ENCODE measurements at regions not wholly inside any gene's neighbourhood (a gene's known extent, or its start where the extent isn't known, plus 50 kb on each side); places are given as distances from the start of the nearest gene placed in this dataset.

DNA sequence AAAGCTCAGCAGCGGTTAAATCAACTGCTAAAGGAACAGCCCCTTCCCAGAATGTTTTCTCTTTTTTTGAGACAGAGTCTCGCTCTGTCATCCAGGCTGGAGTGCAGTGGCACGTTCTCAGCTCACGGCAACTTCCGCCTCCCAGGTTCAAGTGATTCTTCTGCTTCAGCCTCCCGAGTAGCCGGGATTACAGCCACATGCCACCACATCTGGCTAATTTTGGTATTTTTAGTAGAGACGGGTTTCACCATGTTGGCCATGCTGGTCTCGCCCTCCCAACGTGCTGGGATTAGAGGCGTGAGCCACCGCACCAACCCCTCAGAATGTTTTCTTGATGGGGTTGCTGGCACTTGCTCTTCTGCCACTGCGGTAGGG is 59.8 kb upstream of the IL6 start:
- no peak for ATAC-seq
- no peaks in the 10 kb centered on the region for H3K9me3 Mint-ChIP-seq
- WGBS (ENCODE audit: insufficient coverage), result 96% methylated on average over 13 of the region's 13 CpGs
- H3K27me3 Mint-ChIP-seq (ENCODE audit: low read depth in 2 of 2), result no peaks in the 10 kb centered on the region
- Histone ChIP-seq H3K27ac (ENCODE audit: low read length) (no peak overlapping the region), H3K4me3 (ENCODE audit: low read length) (no peak overlapping the region), H3K4me1 (ENCODE audit: control insufficient read depth, insufficient read depth, low read length) (no peaks in the 10 kb centered on the region), H3K9me3 (ENCODE audit: control insufficient read depth, insufficient read depth, low read length) (no peaks in the 10 kb centered on the region), H3K36me3 (ENCODE audit: control insufficient read depth, insufficient read depth, low read length) (no peaks in the 10 kb centered on the region), H3K27me3 (ENCODE audit: control insufficient read depth, insufficient read depth, low read length) (no peaks in the 10 kb centered on the region)
- TF ChIP-seq, protein P1, sequence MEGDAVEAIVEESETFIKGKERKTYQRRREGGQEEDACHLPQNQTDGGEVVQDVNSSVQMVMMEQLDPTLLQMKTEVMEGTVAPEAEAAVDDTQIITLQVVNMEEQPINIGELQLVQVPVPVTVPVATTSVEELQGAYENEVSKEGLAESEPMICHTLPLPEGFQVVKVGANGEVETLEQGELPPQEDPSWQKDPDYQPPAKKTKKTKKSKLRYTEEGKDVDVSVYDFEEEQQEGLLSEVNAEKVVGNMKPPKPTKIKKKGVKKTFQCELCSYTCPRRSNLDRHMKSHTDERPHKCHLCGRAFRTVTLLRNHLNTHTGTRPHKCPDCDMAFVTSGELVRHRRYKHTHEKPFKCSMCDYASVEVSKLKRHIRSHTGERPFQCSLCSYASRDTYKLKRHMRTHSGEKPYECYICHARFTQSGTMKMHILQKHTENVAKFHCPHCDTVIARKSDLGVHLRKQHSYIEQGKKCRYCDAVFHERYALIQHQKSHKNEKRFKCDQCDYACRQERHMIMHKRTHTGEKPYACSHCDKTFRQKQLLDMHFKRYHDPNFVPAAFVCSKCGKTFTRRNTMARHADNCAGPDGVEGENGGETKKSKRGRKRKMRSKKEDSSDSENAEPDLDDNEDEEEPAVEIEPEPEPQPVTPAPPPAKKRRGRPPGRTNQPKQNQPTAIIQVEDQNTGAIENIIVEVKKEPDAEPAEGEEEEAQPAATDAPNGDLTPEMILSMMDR (IDR thresholded peaks at IDR 0.05), result no peak
- no peak overlapping the region for H3K4me3 Mint-ChIP-seq
- no peaks in the 10 kb centered on the region for H3K36me3 Mint-ChIP-seq
- DNase-seq, result no peak
- H3K4me1 Mint-ChIP-seq, result no peaks in the 10 kb centered on the region
- no peak overlapping the region for H3K27ac Mint-ChIP-seq
- intact Hi-C loops (cut with micrococcal nuclease), result no loop called here

DNA sequence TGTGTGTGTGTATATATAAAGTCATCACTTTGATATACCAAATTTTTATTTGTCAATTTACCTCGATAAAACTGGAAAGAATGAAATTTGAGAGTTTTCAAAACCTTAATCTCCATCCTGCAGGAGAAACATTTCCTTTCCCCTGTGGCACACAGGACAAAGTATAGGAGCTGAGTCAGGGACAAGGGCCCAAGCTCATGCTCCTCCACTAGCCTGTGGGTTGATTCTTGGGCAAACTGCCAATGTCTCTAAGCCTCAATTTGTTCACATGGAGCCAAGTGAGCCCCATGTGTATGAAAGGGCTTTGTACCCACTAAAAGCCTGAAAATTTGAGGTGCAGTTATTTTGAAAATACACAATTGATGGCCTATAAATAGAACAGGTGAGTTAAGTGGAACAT is 60.3 kb upstream of the IL6 start:
- Mint-ChIP-seq H3K27ac (no peak overlapping the region), H3K9me3 (no peaks in the 10 kb centered on the region), H3K4me1 (no peaks in the 10 kb centered on the region), H3K36me3 (no peaks in the 10 kb centered on the region), H3K4me3 (no peak overlapping the region), H3K27me3 (ENCODE audit: low read depth in 2 of 2) (no peaks in the 10 kb centered on the region)
- WGBS (ENCODE audit: insufficient coverage), result no CpG with 5 or more reads among the region's 1 CpG
- DNase-seq (no peak), ATAC-seq (no peak)
- Histone ChIP-seq H3K27ac (ENCODE audit: low read length) (no peak overlapping the region), H3K4me1 (ENCODE audit: control insufficient read depth, insufficient read depth, low read length) (no peaks in the 10 kb centered on the region), H3K36me3 (ENCODE audit: control insufficient read depth, insufficient read depth, low read length) (no peaks in the 10 kb centered on the region), H3K9me3 (ENCODE audit: control insufficient read depth, insufficient read depth, low read length) (no peaks in the 10 kb centered on the region), H3K4me3 (ENCODE audit: low read length) (no peak overlapping the region), H3K27me3 (ENCODE audit: control insufficient read depth, insufficient read depth, low read length) (no peaks in the 10 kb centered on the region)
- TF ChIP-seq, protein P1 (IDR thresholded peaks at IDR 0.05), result no peak
- intact Hi-C loops (cut with micrococcal nuclease), result no loop called here

DNA sequence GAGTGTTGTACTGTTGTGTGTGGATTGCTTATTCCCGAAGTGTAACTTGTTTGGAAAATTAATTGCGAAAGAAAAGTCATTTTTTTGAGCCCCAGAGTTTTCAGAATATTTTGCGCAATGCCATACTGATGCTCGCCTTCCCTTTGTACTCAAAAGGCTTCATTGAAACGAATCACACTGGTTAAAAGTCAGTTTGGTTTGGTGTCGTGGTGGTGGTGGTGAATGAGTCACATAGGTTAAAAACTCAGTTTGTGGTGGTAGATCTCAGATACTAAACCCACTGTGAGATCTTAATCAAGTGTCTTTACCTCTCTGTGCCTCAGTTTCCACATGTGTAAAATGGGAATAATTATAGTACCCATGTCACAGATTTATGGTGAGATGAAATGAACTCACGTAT is 61.1 kb upstream of the IL6 start:
- Mint-ChIP-seq H3K36me3 (no peaks in the 10 kb centered on the region), H3K27me3 (ENCODE audit: low read depth in 2 of 2) (no peaks in the 10 kb centered on the region), H3K27ac (no peak overlapping the region), H3K4me3 (no peak overlapping the region), H3K9me3 (no peaks in the 10 kb centered on the region), H3K4me1 (no peaks in the 10 kb centered on the region)
- H3K27ac ChIP-seq (ENCODE audit: low read length), result no peak overlapping the region
- ATAC-seq (no peak), DNase-seq (no peak)
- no peaks in the 10 kb centered on the region for H3K9me3 ChIP-seq (ENCODE audit: control insufficient read depth, insufficient read depth, low read length)
- H3K4me1 ChIP-seq (ENCODE audit: control insufficient read depth, insufficient read depth, low read length), result peaks cover 5% of the 10 kb centered on the region
- no peaks in the 10 kb centered on the region for H3K36me3 ChIP-seq (ENCODE audit: control insufficient read depth, insufficient read depth, low read length)
- TF ChIP-seq, protein P1 (IDR thresholded peaks at IDR 0.05), result no peak
- 74% methylated on average over 7 of the region's 7 CpGs for WGBS (ENCODE audit: insufficient coverage)
- H3K4me3 ChIP-seq (ENCODE audit: low read length), result no peak overlapping the region
- no peaks in the 10 kb centered on the region for H3K27me3 ChIP-seq (ENCODE audit: control insufficient read depth, insufficient read depth, low read length)
- intact Hi-C loops (cut with micrococcal nuclease), result no loop called here

DNA sequence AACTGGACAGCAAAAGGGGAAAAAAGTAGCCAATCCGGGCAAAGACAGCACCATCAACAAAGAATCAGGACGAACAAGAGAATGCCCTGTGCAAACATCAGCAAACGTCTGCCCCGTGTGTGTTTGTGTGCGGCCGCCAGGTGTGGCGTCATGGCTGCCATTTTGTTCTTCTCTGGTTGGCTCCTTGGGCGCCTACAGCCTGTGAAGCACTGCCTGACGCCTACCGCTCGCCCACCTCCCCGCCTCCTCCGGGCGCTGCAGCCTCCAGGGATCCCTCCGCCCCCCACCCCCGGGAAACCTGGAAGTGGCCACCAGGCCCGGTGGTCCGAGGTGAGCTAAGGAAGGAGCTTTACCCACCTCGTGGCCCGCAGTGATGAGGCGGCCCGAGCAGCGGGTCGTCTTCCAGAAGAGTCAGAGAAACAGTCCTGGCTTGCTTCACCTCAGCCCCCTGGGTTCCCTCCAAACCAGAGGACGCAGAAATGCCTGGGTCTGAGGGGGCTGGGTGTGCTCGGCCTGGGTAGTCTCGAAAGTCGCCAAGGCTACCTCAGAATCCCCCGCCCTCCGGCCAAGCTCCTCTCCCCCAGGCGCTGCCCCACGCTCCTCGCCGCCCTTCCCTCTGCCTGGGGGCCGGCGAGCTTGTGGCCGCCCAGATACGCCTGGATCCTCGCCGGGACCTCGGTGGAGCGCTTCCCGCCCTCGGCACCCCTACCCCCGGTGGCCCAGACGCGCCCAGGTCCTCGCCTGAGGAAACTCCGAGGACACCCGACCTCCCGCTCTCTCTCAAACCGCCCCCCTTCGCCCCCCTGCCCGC is 61.8 kb upstream of the IL6 start:
- intact Hi-C loops (cut with micrococcal nuclease), result no loop called here
- Mint-ChIP-seq H3K4me1 (no peaks in the 10 kb centered on the region), H3K27ac (no peak overlapping the region), H3K9me3 (no peaks in the 10 kb centered on the region), H3K27me3 (ENCODE audit: low read depth in 2 of 2) (no peaks in the 10 kb centered on the region), H3K36me3 (no peaks in the 10 kb centered on the region), H3K4me3 (no peak overlapping the region)
- no peaks in the 10 kb centered on the region for H3K9me3 ChIP-seq (ENCODE audit: control insufficient read depth, insufficient read depth, low read length)
- no peak for DNase-seq
- no peaks in the 10 kb centered on the region for H3K27me3 ChIP-seq (ENCODE audit: control insufficient read depth, insufficient read depth, low read length)
- no peak for ATAC-seq
- 94% methylated on average over 54 of the region's 54 CpGs for WGBS (ENCODE audit: insufficient coverage)
- H3K27ac ChIP-seq (ENCODE audit: low read length), result no peak overlapping the region
- peaks cover 5% of the 10 kb centered on the region for H3K4me1 ChIP-seq (ENCODE audit: control insufficient read depth, insufficient read depth, low read length)
- TF ChIP-seq, protein P1 (IDR thresholded peaks at IDR 0.05), result no peak
- no peaks in the 10 kb centered on the region for H3K36me3 ChIP-seq (ENCODE audit: control insufficient read depth, insufficient read depth, low read length)
- no peak overlapping the region for H3K4me3 ChIP-seq (ENCODE audit: low read length)
